ENCODE measurements at regions not wholly inside any gene's neighbourhood (a gene's known extent, or its start where the extent isn't known, plus 50 kb on each side); places are given as distances from the start of the nearest gene placed in this dataset.

DNA sequence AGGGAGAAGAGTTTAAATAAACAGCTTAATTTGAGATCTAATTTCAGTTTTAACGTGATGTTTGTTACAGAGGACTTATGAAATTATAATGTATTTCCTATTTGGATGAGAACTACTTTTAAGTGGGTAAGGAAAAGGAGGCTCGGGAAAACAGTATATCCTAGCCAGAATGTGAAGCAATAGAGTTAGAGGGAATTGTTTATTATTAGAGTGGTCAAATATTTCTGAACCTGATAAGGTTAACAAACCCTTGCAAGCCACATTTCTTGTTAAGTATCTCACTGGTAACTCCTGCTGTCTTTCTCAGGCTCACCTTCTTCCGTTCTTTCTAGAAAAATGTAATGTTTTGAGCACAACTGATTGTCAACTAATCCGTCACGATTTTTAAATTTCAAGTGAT, 335.1 kb upstream of the MBL2 start:
- TF ChIP-seq, protein P1, sequence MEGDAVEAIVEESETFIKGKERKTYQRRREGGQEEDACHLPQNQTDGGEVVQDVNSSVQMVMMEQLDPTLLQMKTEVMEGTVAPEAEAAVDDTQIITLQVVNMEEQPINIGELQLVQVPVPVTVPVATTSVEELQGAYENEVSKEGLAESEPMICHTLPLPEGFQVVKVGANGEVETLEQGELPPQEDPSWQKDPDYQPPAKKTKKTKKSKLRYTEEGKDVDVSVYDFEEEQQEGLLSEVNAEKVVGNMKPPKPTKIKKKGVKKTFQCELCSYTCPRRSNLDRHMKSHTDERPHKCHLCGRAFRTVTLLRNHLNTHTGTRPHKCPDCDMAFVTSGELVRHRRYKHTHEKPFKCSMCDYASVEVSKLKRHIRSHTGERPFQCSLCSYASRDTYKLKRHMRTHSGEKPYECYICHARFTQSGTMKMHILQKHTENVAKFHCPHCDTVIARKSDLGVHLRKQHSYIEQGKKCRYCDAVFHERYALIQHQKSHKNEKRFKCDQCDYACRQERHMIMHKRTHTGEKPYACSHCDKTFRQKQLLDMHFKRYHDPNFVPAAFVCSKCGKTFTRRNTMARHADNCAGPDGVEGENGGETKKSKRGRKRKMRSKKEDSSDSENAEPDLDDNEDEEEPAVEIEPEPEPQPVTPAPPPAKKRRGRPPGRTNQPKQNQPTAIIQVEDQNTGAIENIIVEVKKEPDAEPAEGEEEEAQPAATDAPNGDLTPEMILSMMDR (conservative IDR thresholded peaks at IDR 0.05) = no peak
- WGBS (ENCODE audit: extremely low coverage, insufficient read length, low lambda C conversion rate) = no CpG with 5 or more reads among the region's 5 CpGs
- peaks cover 8 to 13% of the 10 kb centered on the region in 2 experiments; a peak in 3 of 4 replicates for H3K4me1 Mint-ChIP-seq

More for the DNA sequence above, 335.1 kb upstream of the MBL2 start:
- no peak overlapping the region for H4K91ac ChIP-seq (ENCODE audit: insufficient read length, low read depth, low read length)
- H2BK15ac ChIP-seq (ENCODE audit: low read depth, low read length) = no peak overlapping the region
- no peak overlapping the region for H2BK12ac ChIP-seq (ENCODE audit: insufficient read length, low read depth, low read length)
- no peaks in the 10 kb centered on the region for H3K79me1 ChIP-seq (ENCODE audit: insufficient read depth, low read depth, low read length, poor library complexity, severe bottlenecking)
- H3K14ac ChIP-seq (ENCODE audit: insufficient read depth, low read length) = no peak overlapping the region
- no peak overlapping the region for H3K27ac ChIP-seq (ENCODE audit: insufficient read length, low read depth, low read length)
- H3K56ac ChIP-seq (ENCODE audit: insufficient read length, low read depth, low read length) = no peak overlapping the region
- no peak overlapping the region for H2AFZ ChIP-seq (ENCODE audit: low read length)
- no peak overlapping the region for H3T11ph ChIP-seq (ENCODE audit: low read length)
- no peaks in the 10 kb centered on the region for H3K27me3 ChIP-seq (ENCODE audit: insufficient read depth, low read length)
- no peak overlapping the region for H4K5ac ChIP-seq (ENCODE audit: insufficient read length, low read depth, low read length)
- H2BK120ac ChIP-seq (ENCODE audit: low read depth, low read length, poor library complexity, severe bottlenecking) = no peak overlapping the region
- no peak overlapping the region for H3K9ac ChIP-seq (ENCODE audit: extremely low read depth, insufficient read length, low read length)
- H3K23me2 ChIP-seq (ENCODE audit: insufficient read length, low read depth, low read length, poor library complexity, severe bottlenecking) = no peaks in the 10 kb centered on the region
- no peaks in the 10 kb centered on the region for H3K4me1 ChIP-seq (ENCODE audit: insufficient read depth, low read length)
- no peaks in the 10 kb centered on the region for H3K79me2 ChIP-seq (ENCODE audit: insufficient read depth, low read length)
- H3K4ac ChIP-seq (ENCODE audit: low read depth, low read length) = no peak overlapping the region
- no peak overlapping the region for H4K8ac ChIP-seq (replicated peaks; ENCODE audit: insufficient read length, low read depth, low read length)
- H3K9me3 ChIP-seq (ENCODE audit: control insufficient read depth, low read depth, low read length) = no peaks in the 10 kb centered on the region
- no peak overlapping the region for H3K4me3 Mint-ChIP-seq
- H3K36me3 Mint-ChIP-seq (ENCODE audit: insufficient read depth in 1 of 3, low read depth in 3 of 3) = peaks cover 4 to 26% (median 18%) of the 10 kb centered on the region in 3 experiments
- DNase-seq = no peak
- H2BK5ac ChIP-seq (ENCODE audit: insufficient read length, low read length) = no peak overlapping the region
- H3K27me3 Mint-ChIP-seq (ENCODE audit: low read depth) = no peaks in the 10 kb centered on the region
- H3K9me3 Mint-ChIP-seq = peaks cover 19 to 25% of the 10 kb centered on the region in 2 experiments
- no peak overlapping the region for H3K23ac ChIP-seq (ENCODE audit: insufficient read length, low read depth, low read length)
- H2AK5ac ChIP-seq (ENCODE audit: insufficient read length, low read length) = no peak overlapping the region
- H2BK20ac ChIP-seq (ENCODE audit: low read depth, low read length, poor library complexity, severe bottlenecking) = no peak overlapping the region
- H3K18ac ChIP-seq (ENCODE audit: insufficient read length, low read depth, low read length) = no peak overlapping the region
- H4K20me1 ChIP-seq (ENCODE audit: control insufficient read depth, insufficient read depth, insufficient read length) = no peaks in the 10 kb centered on the region
- H3K4me2 ChIP-seq (ENCODE audit: insufficient read depth, insufficient read length, low read length) = no peak overlapping the region
- no peak overlapping the region; a peak in 1 of 7 replicates for H3K27ac Mint-ChIP-seq
